ENCODE measurements at regions not wholly inside any gene's neighbourhood (a gene's known extent, or its start where the extent isn't known, plus 50 kb on each side); places are given as distances from the start of the nearest gene placed in this dataset.

DNA sequence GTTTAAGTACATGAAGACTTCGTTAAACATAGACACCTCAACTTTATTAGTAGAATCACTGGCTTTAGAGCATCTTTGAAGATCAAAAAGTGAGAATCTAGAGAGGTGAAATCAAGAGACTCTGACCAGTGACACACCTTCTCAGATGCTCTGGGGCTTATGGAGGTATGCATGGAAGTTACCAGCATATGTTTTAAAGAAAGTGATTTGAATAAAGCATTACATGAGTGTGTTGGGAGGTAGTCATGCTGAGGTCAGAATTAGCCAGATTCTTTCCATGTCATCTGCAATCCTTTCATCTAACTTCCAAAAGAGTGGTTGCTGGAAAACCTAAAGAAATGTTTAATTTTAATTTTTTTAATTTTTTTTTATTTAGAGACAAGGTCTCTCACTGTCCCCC lies 658.0 kb upstream of the GOLIM4 start:
- Histone ChIP-seq H3K36me3 (ENCODE audit: insufficient read depth, low read length) (no peaks in the 10 kb centered on the region), H3K27me3 (ENCODE audit: control insufficient read depth, insufficient read depth, low read length) (no peaks in the 10 kb centered on the region), H3K4me2 (ENCODE audit: low read length) (no peak overlapping the region), H3K4me1 (ENCODE audit: control insufficient read depth, insufficient read depth, low read length) (no peaks in the 10 kb centered on the region), H3K9ac (ENCODE audit: low read depth, low read length) (no peak overlapping the region), H3K9me3 (replicated peaks; ENCODE audit: low read length) (no peaks in the 10 kb centered on the region), H3K4me3 (ENCODE audit: low read length) (no peak overlapping the region)

DNA sequence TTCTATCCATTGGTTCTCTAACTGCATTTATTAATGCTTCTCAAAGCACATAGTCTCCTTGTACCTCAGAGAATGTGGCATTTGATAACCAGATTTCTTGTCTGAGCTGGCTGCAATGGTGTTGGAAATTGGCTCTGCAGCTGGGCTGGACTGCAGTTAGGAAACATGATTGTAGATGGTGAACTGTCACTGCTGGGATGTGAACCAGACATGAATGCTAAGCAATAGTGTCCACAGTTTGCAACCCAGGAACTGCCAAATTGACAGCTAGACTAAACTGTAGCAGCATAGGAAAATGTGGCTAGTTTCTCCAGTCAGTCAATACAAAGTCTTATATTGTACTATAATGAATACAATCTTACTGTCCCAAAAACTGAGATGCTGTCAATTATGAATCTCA lies 656.6 kb upstream of the GOLIM4 start:
- Histone ChIP-seq H3K9me3 (replicated peaks; ENCODE audit: low read length) (no peaks in the 10 kb centered on the region), H3K36me3 (ENCODE audit: insufficient read depth, low read length) (no peaks in the 10 kb centered on the region), H3K4me1 (ENCODE audit: control insufficient read depth, insufficient read depth, low read length) (no peaks in the 10 kb centered on the region), H3K4me3 (ENCODE audit: low read length) (no peak overlapping the region), H3K4me2 (ENCODE audit: low read length) (no peak overlapping the region), H3K27me3 (ENCODE audit: control insufficient read depth, insufficient read depth, low read length) (no peaks in the 10 kb centered on the region), H3K9ac (ENCODE audit: low read depth, low read length) (no peak overlapping the region)

DNA sequence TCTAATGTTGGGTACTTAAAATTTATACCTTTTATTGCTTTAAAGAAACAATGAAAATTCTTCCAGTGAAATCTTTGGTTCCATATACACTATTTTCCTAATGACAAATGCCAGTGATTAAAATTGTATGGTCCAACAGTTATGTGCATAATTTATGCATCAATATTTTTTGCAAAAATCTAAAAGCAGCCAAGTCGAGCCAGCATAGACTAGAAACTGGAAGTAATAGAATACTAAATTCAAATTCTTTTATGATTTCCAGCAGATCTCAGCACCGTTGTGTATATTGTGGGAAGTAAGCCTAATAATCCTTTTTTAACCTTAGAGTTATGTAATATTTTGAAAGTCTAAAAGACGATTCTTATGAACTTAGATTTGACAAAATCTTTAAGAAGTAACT lies 652.0 kb upstream of the GOLIM4 start:
- no peak overlapping the region for H3K9ac ChIP-seq (ENCODE audit: low read depth, low read length)
- no peak overlapping the region for H3K4me3 ChIP-seq (ENCODE audit: low read length)
- no peak overlapping the region for H3K4me2 ChIP-seq (ENCODE audit: low read length)
- no peaks in the 10 kb centered on the region for H3K4me1 ChIP-seq (ENCODE audit: control insufficient read depth, insufficient read depth, low read length)
- H3K27me3 ChIP-seq (ENCODE audit: control insufficient read depth, insufficient read depth, low read length) = no peaks in the 10 kb centered on the region
- no peaks in the 10 kb centered on the region for H3K36me3 ChIP-seq (ENCODE audit: insufficient read depth, low read length)
- H3K9me3 ChIP-seq (replicated peaks; ENCODE audit: low read length) = no peaks in the 10 kb centered on the region

DNA sequence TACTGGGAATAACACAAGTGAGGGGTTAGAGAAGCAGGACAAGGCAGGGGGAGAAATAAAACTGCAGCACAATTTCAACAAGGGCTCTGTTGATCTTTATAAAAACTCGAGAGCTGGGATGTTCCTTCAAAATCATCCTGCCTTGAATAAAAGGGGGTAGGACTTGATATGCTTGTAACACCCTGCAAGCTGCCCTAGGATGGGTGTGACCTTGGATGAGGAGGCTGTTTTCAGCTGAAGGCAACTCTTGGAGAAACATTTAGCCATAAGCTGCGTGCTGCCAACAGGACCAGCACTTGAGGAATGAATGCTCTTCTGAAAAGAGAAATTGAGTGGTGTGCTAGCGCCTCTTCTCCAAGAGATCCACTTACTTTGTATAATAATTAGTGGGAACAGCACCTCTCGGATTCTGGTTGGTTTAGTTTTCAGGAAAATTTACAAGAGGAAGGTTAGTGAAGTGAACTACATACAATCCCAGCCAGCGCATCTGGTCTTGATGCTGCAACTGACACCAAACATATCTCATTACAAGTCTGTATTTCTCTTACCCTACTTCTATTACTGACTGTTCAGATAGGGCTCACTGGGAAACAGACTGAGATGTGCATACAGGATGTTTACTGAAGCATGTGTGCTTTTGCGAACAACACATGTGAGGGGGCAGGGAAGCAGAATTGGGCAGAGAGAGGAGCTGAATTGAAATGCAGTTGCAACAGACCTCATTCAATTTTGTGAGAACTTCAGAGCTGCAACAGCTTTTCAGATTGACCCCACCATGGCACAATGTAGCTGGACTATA lies 643.0 kb upstream of the GOLIM4 start:
- Histone ChIP-seq H3K9me3 (replicated peaks; ENCODE audit: low read length) (no peaks in the 10 kb centered on the region), H3K4me1 (ENCODE audit: control insufficient read depth, insufficient read depth, low read length) (no peaks in the 10 kb centered on the region), H3K4me3 (ENCODE audit: low read length) (no peak overlapping the region), H3K27me3 (ENCODE audit: control insufficient read depth, insufficient read depth, low read length) (no peaks in the 10 kb centered on the region), H3K36me3 (ENCODE audit: insufficient read depth, low read length) (no peaks in the 10 kb centered on the region), H3K4me2 (ENCODE audit: low read length) (no peak overlapping the region), H3K9ac (ENCODE audit: low read depth, low read length) (no peak overlapping the region)

DNA sequence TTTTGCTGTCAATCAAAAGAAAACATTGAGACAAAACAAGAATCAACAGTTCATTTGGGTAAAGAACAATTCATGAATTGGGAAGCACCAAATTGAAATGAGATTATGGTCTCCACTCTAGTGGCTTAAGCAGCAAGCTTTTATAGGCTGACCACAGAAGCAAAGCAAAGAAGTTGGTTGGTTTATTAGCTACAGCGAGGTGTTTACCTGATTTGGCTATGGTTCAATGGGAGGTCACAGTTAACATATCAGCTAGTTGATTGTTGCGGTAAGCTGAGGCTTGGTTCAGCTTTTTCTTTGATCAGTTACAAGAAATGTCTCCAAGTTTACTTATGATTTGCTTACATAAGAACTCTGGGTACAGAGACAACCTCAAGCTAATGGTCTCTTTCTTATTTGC lies 640.5 kb upstream of the GOLIM4 start:
- Histone ChIP-seq H3K4me2 (ENCODE audit: low read length) (no peak overlapping the region), H3K36me3 (ENCODE audit: insufficient read depth, low read length) (no peaks in the 10 kb centered on the region), H3K27me3 (ENCODE audit: control insufficient read depth, insufficient read depth, low read length) (no peaks in the 10 kb centered on the region), H3K4me1 (ENCODE audit: control insufficient read depth, insufficient read depth, low read length) (no peaks in the 10 kb centered on the region), H3K9me3 (replicated peaks; ENCODE audit: low read length) (no peaks in the 10 kb centered on the region), H3K9ac (ENCODE audit: low read depth, low read length) (no peak overlapping the region), H3K4me3 (ENCODE audit: low read length) (no peak overlapping the region)

DNA sequence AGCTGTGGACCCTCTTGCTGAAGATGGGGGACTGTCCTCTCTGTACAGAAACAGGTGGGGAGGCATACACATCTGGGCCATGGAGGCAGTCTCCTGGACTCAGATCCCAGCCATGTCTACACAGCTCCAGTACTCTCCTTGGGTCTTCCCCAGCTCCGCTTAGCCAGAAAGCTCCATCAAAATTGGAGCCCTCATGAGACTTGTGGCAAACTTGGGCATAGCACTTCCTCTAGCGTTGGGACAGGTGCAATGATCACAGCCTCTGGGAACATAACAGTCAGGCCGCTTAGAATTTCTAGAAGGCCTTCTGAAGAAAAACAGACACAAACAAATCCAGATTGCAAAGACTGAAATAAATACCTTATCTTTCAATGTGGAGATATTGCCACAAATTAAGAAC lies 634.3 kb upstream of the GOLIM4 start:
- Histone ChIP-seq H3K27me3 (ENCODE audit: control insufficient read depth, insufficient read depth, low read length) (no peaks in the 10 kb centered on the region), H3K9me3 (replicated peaks; ENCODE audit: low read length) (no peaks in the 10 kb centered on the region), H3K36me3 (ENCODE audit: insufficient read depth, low read length) (no peaks in the 10 kb centered on the region), H3K4me1 (ENCODE audit: control insufficient read depth, insufficient read depth, low read length) (no peaks in the 10 kb centered on the region), H3K4me2 (ENCODE audit: low read length) (no peak overlapping the region), H3K9ac (ENCODE audit: low read depth, low read length) (no peak overlapping the region), H3K4me3 (ENCODE audit: low read length) (no peak overlapping the region)

DNA sequence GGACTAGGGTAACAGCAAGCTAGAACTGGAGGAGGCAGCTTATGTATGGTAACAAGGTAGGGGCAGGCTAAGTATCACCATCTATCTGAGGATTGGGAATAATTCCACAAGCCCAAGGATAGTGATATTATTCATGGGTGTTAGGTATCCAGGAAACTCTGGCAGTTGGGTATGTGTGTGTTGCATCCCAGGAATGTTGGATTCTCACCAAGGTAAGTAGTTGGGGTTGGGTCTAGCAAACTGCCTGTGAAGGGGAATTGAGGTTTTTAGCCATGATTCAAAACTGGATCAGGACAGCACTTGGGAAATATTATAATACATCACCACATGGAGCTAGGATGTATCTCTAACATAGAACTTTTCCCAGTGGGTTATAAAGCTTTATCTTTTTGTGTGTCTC lies 626.4 kb upstream of the GOLIM4 start:
- no peaks in the 10 kb centered on the region for H3K36me3 ChIP-seq (ENCODE audit: insufficient read depth, low read length)

DNA sequence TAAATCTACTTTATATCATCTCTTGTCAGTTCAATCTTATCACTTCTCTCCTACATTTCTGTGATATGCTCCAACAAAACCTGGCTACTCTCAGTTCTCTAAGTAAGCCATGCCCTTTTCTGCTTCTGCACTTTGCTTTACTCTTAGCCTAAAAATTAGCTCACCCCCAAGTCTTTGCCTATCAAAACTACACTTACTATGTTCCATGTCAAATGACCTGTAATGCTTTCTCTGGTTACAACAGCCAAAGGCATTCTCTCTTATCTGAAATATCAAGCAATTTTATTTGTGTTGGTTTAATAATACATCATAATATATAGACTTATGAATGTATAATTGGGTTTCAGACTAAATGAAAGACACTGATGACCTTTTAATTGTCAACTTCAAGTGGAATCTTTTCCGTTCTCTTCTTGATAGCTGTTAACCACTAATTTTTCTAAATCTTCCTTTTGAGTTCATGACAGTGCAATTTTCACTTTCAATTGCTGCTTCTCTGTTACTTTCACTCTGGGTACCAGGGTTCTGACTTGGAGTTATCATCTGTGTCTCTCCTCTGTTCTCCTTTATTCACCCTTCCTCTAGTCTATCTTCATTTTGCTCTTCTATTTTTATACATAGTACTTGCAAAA lies 619.0 kb upstream of the GOLIM4 start:
- Histone ChIP-seq H3K4me2 (ENCODE audit: low read length) (no peak overlapping the region), H3K9ac (ENCODE audit: low read depth, low read length) (no peak overlapping the region), H3K4me1 (ENCODE audit: control insufficient read depth, insufficient read depth, low read length) (peaks cover 3% of the 10 kb centered on the region), H3K36me3 (ENCODE audit: insufficient read depth, low read length) (no peaks in the 10 kb centered on the region), H3K27me3 (ENCODE audit: control insufficient read depth, insufficient read depth, low read length) (no peaks in the 10 kb centered on the region), H3K9me3 (replicated peaks; ENCODE audit: low read length) (no peaks in the 10 kb centered on the region), H3K4me3 (ENCODE audit: low read length) (no peak overlapping the region)

More for the DNA sequence above, 626.4 kb upstream of the GOLIM4 start:
- Histone ChIP-seq H3K4me3 (ENCODE audit: low read length) (no peak overlapping the region), H3K9ac (ENCODE audit: low read depth, low read length) (no peak overlapping the region), H3K4me2 (ENCODE audit: low read length) (no peak overlapping the region), H3K4me1 (ENCODE audit: control insufficient read depth, insufficient read depth, low read length) (peaks cover 4% of the 10 kb centered on the region), H3K9me3 (replicated peaks; ENCODE audit: low read length) (no peaks in the 10 kb centered on the region), H3K27me3 (ENCODE audit: control insufficient read depth, insufficient read depth, low read length) (no peaks in the 10 kb centered on the region)

DNA sequence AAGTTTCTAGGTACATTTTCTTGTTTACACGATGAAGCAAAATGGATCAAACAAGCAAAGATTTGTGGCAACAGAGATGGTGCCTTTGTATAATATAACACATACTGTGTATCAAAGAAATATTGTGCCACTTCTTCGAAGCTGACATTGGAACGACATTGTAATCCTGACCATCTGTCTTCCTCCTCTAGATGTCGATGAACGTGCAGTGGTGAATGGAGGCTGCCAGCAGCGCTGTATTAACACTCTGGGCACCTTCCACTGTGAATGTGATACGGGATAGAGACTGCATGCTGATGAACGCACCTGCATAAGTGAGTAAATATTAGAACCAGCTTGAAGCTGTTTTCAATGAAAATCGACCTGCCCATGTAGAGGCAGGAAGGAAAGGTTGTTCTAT lies 613.3 kb upstream of the GOLIM4 start:
- no peak overlapping the region for H3K4me3 ChIP-seq (ENCODE audit: low read length)
- H3K9ac ChIP-seq (ENCODE audit: low read depth, low read length) = no peak overlapping the region
- no peak overlapping the region for H3K4me2 ChIP-seq (ENCODE audit: low read length)
- H3K9me3 ChIP-seq (replicated peaks; ENCODE audit: low read length) = no peaks in the 10 kb centered on the region
- H3K36me3 ChIP-seq (ENCODE audit: insufficient read depth, low read length) = no peaks in the 10 kb centered on the region
- no peaks in the 10 kb centered on the region for H3K4me1 ChIP-seq (ENCODE audit: control insufficient read depth, insufficient read depth, low read length)
- H3K27me3 ChIP-seq (ENCODE audit: control insufficient read depth, insufficient read depth, low read length) = no peaks in the 10 kb centered on the region

DNA sequence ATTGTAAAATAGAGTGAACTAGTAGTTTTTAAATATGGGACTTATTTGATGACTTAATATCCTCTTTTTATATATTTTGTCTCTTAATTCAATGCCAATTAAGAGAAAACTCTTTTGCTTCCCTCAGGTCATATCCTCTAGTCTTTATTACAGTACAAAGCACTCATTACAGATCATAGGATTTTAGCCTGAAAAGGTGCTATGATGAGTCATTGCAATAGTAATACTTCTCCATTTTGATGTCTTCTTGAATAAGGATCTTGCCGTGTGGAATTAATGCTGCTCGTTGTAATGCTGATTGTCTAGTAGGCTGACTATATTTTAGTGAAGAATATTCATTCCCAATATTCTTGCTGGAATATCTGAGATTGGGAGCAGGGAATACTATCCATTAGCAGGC lies 612.2 kb upstream of the GOLIM4 start:
- Histone ChIP-seq H3K27me3 (ENCODE audit: control insufficient read depth, insufficient read depth, low read length) (no peaks in the 10 kb centered on the region), H3K36me3 (ENCODE audit: insufficient read depth, low read length) (no peaks in the 10 kb centered on the region), H3K9me3 (replicated peaks; ENCODE audit: low read length) (no peaks in the 10 kb centered on the region), H3K9ac (ENCODE audit: low read depth, low read length) (no peak overlapping the region), H3K4me2 (ENCODE audit: low read length) (no peak overlapping the region), H3K4me3 (ENCODE audit: low read length) (no peak overlapping the region), H3K4me1 (ENCODE audit: control insufficient read depth, insufficient read depth, low read length) (no peaks in the 10 kb centered on the region)

DNA sequence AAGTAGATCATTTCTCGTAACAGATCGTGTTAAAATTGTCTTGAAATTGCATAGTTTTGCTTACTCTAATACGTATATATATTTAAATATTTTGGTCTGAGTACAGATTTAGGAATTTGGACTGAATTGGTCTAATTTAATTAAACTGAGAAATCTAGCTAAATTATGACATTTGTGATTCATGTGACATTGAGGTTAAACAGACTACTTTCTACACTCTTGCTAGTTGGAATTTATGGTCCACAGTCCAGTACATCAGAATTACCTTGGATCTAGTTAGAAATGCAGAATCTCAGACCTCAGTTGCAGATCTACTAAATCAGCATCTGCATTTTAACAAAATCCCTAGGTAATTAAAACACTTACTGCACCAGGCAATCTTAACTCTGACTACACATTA lies 609.7 kb upstream of the GOLIM4 start:
- Histone ChIP-seq H3K9ac (ENCODE audit: low read depth, low read length) (no peak overlapping the region), H3K4me1 (ENCODE audit: control insufficient read depth, insufficient read depth, low read length) (no peaks in the 10 kb centered on the region), H3K4me3 (ENCODE audit: low read length) (no peak overlapping the region), H3K9me3 (replicated peaks; ENCODE audit: low read length) (no peaks in the 10 kb centered on the region), H3K4me2 (ENCODE audit: low read length) (no peak overlapping the region), H3K27me3 (ENCODE audit: control insufficient read depth, insufficient read depth, low read length) (no peaks in the 10 kb centered on the region), H3K36me3 (ENCODE audit: insufficient read depth, low read length) (no peaks in the 10 kb centered on the region)

DNA sequence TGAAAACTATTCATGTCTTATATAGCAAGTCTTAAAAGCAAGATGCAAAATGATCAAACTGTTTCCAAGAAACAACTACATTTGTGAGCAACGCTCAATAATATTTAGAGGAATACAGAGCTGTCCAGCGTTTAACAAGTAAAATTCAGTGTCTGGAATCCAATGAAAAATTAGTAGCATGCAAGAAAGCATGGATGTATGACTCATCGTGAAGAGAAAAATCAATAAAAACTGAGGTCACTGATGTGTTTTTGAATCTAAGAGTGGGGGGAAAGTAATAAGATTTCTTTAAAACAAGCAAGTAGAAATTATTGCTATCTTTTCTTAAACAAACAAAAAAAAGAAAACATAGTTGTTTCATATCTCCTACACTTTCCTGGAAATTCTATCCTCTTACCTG lies 600.3 kb upstream of the GOLIM4 start:
- H3K4me1 ChIP-seq (ENCODE audit: control insufficient read depth, insufficient read depth, low read length) = no peaks in the 10 kb centered on the region
- H3K4me3 ChIP-seq (ENCODE audit: low read length) = no peak overlapping the region
- H3K9me3 ChIP-seq (replicated peaks; ENCODE audit: low read length) = no peaks in the 10 kb centered on the region
- no peak overlapping the region for H3K9ac ChIP-seq (ENCODE audit: low read depth, low read length)
- no peak overlapping the region for H3K4me2 ChIP-seq (ENCODE audit: low read length)
- H3K27me3 ChIP-seq (ENCODE audit: control insufficient read depth, insufficient read depth, low read length) = no peaks in the 10 kb centered on the region
- H3K36me3 ChIP-seq (ENCODE audit: insufficient read depth, low read length) = no peaks in the 10 kb centered on the region

Data from skeletal muscle satellite cell (primary cell).